ENCODE measurements at regions not wholly inside any gene's neighbourhood (a gene's known extent, or its start where the extent isn't known, plus 50 kb on each side); places are given as distances from the start of the nearest gene placed in this dataset.
"Not testable (repeated sequence)": the region's sequence is repeated elsewhere in the genome, so short reads cannot be mapped to it uniquely, and the experiment has no call there.

DNA sequence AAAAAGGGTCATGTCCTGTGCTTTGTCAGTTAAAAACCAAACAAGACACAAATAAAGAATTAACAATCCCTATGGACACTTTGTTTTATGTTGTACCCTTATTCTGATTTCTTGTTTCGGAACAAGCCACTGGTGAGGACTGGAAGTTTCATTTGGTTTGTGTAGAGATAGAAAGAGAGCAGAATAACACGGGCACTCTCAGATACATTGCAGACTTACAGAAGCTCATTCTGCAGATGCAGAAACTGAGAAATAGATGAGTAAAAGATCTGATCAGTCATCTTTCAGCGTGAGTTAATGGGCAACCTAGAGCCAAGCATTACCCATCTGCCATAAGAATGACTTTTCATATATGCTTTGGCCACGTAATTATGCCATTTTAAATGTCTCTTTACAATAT, 407.6 kb downstream of the RAB38 start:
- FAIRE-seq (no peak), DNase-seq (ENCODE audit: low read depth in 1 of 2, low spot score in 2 of 2) (no peak)
- H3K79me2 ChIP-seq (ENCODE audit: control insufficient read depth in 1 of 2, insufficient read depth in 2 of 2, low read length in 2 of 2) = no peaks in the 10 kb centered on the region
- no peak overlapping the region for H3K23ac ChIP-seq (ENCODE audit: insufficient read length)
- H2BK5ac ChIP-seq (ENCODE audit: low read depth, low read length) = no peak overlapping the region
- no peak overlapping the region for H2BK20ac ChIP-seq (ENCODE audit: low read length)
- H3K18ac ChIP-seq (ENCODE audit: extremely low read depth, low read length) = no peak overlapping the region
- no peaks in the 10 kb centered on the region for H3K36me3 ChIP-seq (ENCODE audit: control insufficient read depth in 2 of 4, insufficient read depth in 4 of 4, low read length in 3 of 4)
- no peak overlapping the region for H3K27ac ChIP-seq (ENCODE audit: low read depth, low read length)
- ChIA-PET CTCF (ENCODE audit: partially characterized antibody) (interaction anchor here (0.8 kb wide), 1 partner anchor 11 kb away, joined by 3 read pairs; no protein-coding TSS in a partner anchor), POLR2A (ENCODE audit: partially characterized antibody) (no interaction called here)
- no peak for TF ChIP-seq SP1 (IDR thresholded peaks at IDR 0.05; ENCODE audit: low read depth, low read length)
- H4K5ac ChIP-seq (ENCODE audit: insufficient read length, low read depth, low read length) = no peak overlapping the region
- H2BK12ac ChIP-seq (ENCODE audit: low read depth, low read length) = no peak overlapping the region
- peaks cover 0 to 6% of the 10 kb centered on the region in 2 experiments; a peak in 2 of 4 replicates for H3K9me3 ChIP-seq (ENCODE audit: insufficient read depth in 2 of 2, low read depth in 1 of 2, low read length in 1 of 2)
- H2AK5ac ChIP-seq (ENCODE audit: low read depth, low read length) = no peak overlapping the region
- H3K79me1 ChIP-seq (ENCODE audit: low read depth, low read length) = no peaks in the 10 kb centered on the region
- no peak overlapping the region for H3K56ac ChIP-seq (replicated peaks; ENCODE audit: insufficient read length, low read depth, low read length)
- H4K20me1 ChIP-seq (replicated peaks in 1 of 2; ENCODE audit: control insufficient read depth in 1 of 2, insufficient read depth in 2 of 2, low read length in 2 of 2) = no peaks in the 10 kb centered on the region
- H2BK15ac ChIP-seq (ENCODE audit: low read length) = no peak overlapping the region
- H4K91ac ChIP-seq (replicated peaks; ENCODE audit: insufficient read length, low read length) = no peak overlapping the region
- no peak overlapping the region for H4K8ac ChIP-seq (ENCODE audit: extremely low read depth, insufficient read depth, low read length)
- H3K4me1 ChIP-seq (replicated peaks in 1 of 4; ENCODE audit: control insufficient read depth in 3 of 4, insufficient read depth in 4 of 4, low read length in 3 of 4) = no peaks in the 10 kb centered on the region
- no peaks in the 10 kb centered on the region for H3K23me2 ChIP-seq (ENCODE audit: low read depth, low read length)
- no peak overlapping the region for H3K4ac ChIP-seq (replicated peaks; ENCODE audit: insufficient read length, low read depth, low read length)
- H3K4me2 ChIP-seq (ENCODE audit: insufficient read depth in 1 of 2, low read depth in 2 of 2, low read length in 2 of 2) = no peak overlapping the region
- H3K14ac ChIP-seq (ENCODE audit: insufficient read length) = no peak overlapping the region
- no peak overlapping the region for H2BK120ac ChIP-seq (replicated peaks; ENCODE audit: low read depth, low read length)
- 95% methylated on average over 4 of the region's 4 CpGs; no CpG with 5 or more reads in 1 of the 2 experiments for WGBS, 2 experiments (ENCODE audit: extremely low coverage in 1 of 2, insufficient coverage in 1 of 2, insufficient read length in 1 of 2, insufficient replicate concordance in 2 of 2, low coverage in 1 of 2, low lambda C conversion rate in 2 of 2, missing lambda C conversion rate in 1 of 2)
- no peak overlapping the region for H2AFZ ChIP-seq (ENCODE audit: low read length)
- H3K27me3 ChIP-seq (replicated peaks in 1 of 4; ENCODE audit: control insufficient read depth in 3 of 4, extremely low read depth in 1 of 4, insufficient read depth in 3 of 4, low read length in 3 of 4) = no peaks in the 10 kb centered on the region
- no peak overlapping the region for H3K9ac ChIP-seq (replicated peaks in 1 of 4; ENCODE audit: extremely low read depth in 1 of 4, low read depth in 3 of 4, low read length in 3 of 4)
- no peak overlapping the region for H3K4me3 ChIP-seq (ENCODE audit: extremely low read depth in 1 of 4, insufficient read depth in 2 of 4, low read depth in 3 of 4, low read length in 4 of 4)

DNA sequence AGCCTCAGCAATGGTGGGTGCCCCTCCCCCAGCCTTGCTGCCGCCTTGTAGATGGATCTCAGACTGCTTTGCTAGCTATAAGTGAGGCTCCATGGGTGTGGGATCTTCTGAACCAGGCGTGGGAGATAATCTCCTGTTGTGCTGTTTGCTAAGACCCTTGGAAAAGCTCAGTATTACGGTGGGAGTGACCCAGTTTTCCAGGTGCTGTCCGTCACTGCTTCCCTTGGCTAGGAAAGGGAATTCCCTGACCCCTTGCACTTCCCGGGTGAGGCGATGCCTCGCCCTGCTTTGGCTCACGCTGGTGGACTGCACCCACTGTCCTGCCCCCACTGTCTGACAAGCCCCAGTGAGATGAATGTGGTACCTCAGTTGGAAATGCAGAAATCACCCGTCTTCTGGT, 411.2 kb downstream of the RAB38 start:
- H4K8ac ChIP-seq (ENCODE audit: extremely low read depth, insufficient read depth, low read length); H3K9me3 ChIP-seq (ENCODE audit: insufficient read depth in 2 of 2, low read depth in 1 of 2, low read length in 1 of 2); H3K23me2 ChIP-seq (ENCODE audit: low read depth, low read length); H3K27ac ChIP-seq (ENCODE audit: low read depth, low read length); H4K91ac ChIP-seq (replicated peaks; ENCODE audit: insufficient read length, low read length); H2BK12ac ChIP-seq (ENCODE audit: low read depth, low read length); H3K56ac ChIP-seq (replicated peaks; ENCODE audit: insufficient read length, low read depth, low read length); H3K4me1 ChIP-seq (replicated peaks in 1 of 4; ENCODE audit: control insufficient read depth in 3 of 4, insufficient read depth in 4 of 4, low read length in 3 of 4); H3K18ac ChIP-seq (ENCODE audit: extremely low read depth, low read length); H3K79me2 ChIP-seq (ENCODE audit: control insufficient read depth in 1 of 2, insufficient read depth in 2 of 2, low read length in 2 of 2); H2BK15ac ChIP-seq (ENCODE audit: low read length); H3K4me3 ChIP-seq (ENCODE audit: extremely low read depth in 1 of 4, insufficient read depth in 2 of 4, low read depth in 3 of 4, low read length in 4 of 4); H3K79me1 ChIP-seq (ENCODE audit: low read depth, low read length); H2BK120ac ChIP-seq (replicated peaks; ENCODE audit: low read depth, low read length); H3K36me3 ChIP-seq (ENCODE audit: control insufficient read depth in 2 of 4, insufficient read depth in 4 of 4, low read length in 3 of 4); DNase-seq (ENCODE audit: low read depth in 1 of 2, low spot score in 2 of 2); H4K20me1 ChIP-seq (replicated peaks in 1 of 2; ENCODE audit: control insufficient read depth in 1 of 2, insufficient read depth in 2 of 2, low read length in 2 of 2); FAIRE-seq; H3K4ac ChIP-seq (replicated peaks; ENCODE audit: insufficient read length, low read depth, low read length); H3K4me2 ChIP-seq (ENCODE audit: insufficient read depth in 1 of 2, low read depth in 2 of 2, low read length in 2 of 2); H2AK5ac ChIP-seq (ENCODE audit: low read depth, low read length); H4K5ac ChIP-seq (ENCODE audit: insufficient read length, low read depth, low read length); H3K23ac ChIP-seq (ENCODE audit: insufficient read length); H2BK20ac ChIP-seq (ENCODE audit: low read length); H3K27me3 ChIP-seq (replicated peaks in 1 of 4; ENCODE audit: control insufficient read depth in 3 of 4, extremely low read depth in 1 of 4, insufficient read depth in 3 of 4, low read length in 3 of 4); H3K14ac ChIP-seq (ENCODE audit: insufficient read length); H3K9ac ChIP-seq (replicated peaks in 1 of 4; ENCODE audit: extremely low read depth in 1 of 4, low read depth in 3 of 4, low read length in 3 of 4); POLR2A ChIA-PET (ENCODE audit: partially characterized antibody); H2BK5ac ChIP-seq (ENCODE audit: low read depth, low read length): not testable (repeated sequence)
- H2AFZ ChIP-seq (ENCODE audit: low read length) = peak overlapping the region; percentile 39; the same call in 1 of the 2 replicates
- WGBS, 2 experiments (ENCODE audit: extremely low coverage in 1 of 2, insufficient coverage in 1 of 2, insufficient read length in 1 of 2, insufficient replicate concordance in 2 of 2, low coverage in 1 of 2, low lambda C conversion rate in 2 of 2, missing lambda C conversion rate in 1 of 2) = 79% methylated on average over 9 of the region's 9 CpGs; no CpG with 5 or more reads in 1 of the 2 experiments
- CTCF ChIA-PET (ENCODE audit: partially characterized antibody) = interaction anchor here (1.5 kb wide), 1 partner anchor 15 kb away, joined by 3 read pairs; no protein-coding TSS in a partner anchor
